Caco-2 (cell line): ENCODE measurements at regions not wholly inside any gene's neighbourhood (a gene's known extent, or its start where the extent isn't known, plus 50 kb on each side); places are given as distances from the start of the nearest gene placed in this dataset.

ENCODE experiments used
- BruUV-seq: library from RNA; stranded (reverse); fragments of 400-500 nt; replicated peaks from 2 replicates; lab custom pipeline; 2021; lab: Mats Ljungman, UMichigan
- CTCF ChIA-PET: fragments of 300-600 bp; sonication (Branson Sonifier 250); formaldehyde crosslinking; loops from one replicate; lab custom pipeline; 2022; ENCODE audit warnings: antibody characterized with exemption; lab: Charles Lee
- POLR2A ChIA-PET: fragments of 300-600 bp; sonication (Branson Sonifier 250); formaldehyde crosslinking; loops from one replicate; lab custom pipeline; 2022; ENCODE audit warnings: antibody characterized with exemption; lab: Charles Lee
- DNase-seq, 2 experiments: peaks; one replicate each; pipeline versions ENCODE4 v3.0.0 to v3.0.0-alpha.2; 2020 to 2022
- H3K27me3 ChIP-seq: replicated peaks from 2 replicates; pipeline ENCODE4 v1.6.0; 2011; ENCODE audit warnings: low read length; ENCODE audit not compliant: control insufficient read depth, insufficient read depth
- H3K36me3 ChIP-seq: 2 replicates; pipeline ENCODE4 v1.5.1; 2011; ENCODE audit warnings: low read length; ENCODE audit not compliant: control insufficient read depth, insufficient read depth
- H3K4me1 ChIP-seq: fragments of 250-450 bp; sonication (Bioruptor Pico); 2 replicates; pipeline ENCODE4 v1.5.1; 2020; ENCODE audit warnings: mild to moderate bottlenecking
- H3K4me3 ChIP-seq: 2 replicates; pipeline ENCODE4 v1.5.1; 2011; ENCODE audit warnings: low read depth, mild to moderate bottlenecking, control low read depth, low read length
- H3K9me3 ChIP-seq: fragments of 250-450 bp; sonication (Bioruptor Pico); 2 replicates; pipeline ENCODE4 v1.5.1; 2020; ENCODE audit warnings: mild to moderate bottlenecking, moderate library complexity
- H3K27ac Mint-ChIP-seq: one replicate; pipeline ENCODE4 v1.8.0; 2022; ENCODE audit warnings: mixed read lengths; ENCODE audit not compliant: unreplicated experiment
- H3K27me3 Mint-ChIP-seq: one replicate; pipeline ENCODE4 v1.8.0; 2022; ENCODE audit warnings: mixed read lengths; ENCODE audit not compliant: insufficient read depth, unreplicated experiment
- H3K36me3 Mint-ChIP-seq: one replicate; pipeline ENCODE4 v1.8.0; 2022; ENCODE audit warnings: mild to moderate bottlenecking, mixed read lengths; ENCODE audit not compliant: insufficient read depth, unreplicated experiment
- H3K4me1 Mint-ChIP-seq: one replicate; pipeline ENCODE4 v1.8.0; 2022; ENCODE audit warnings: low read depth, mixed read lengths; ENCODE audit not compliant: unreplicated experiment
- H3K4me3 Mint-ChIP-seq: one replicate; pipeline ENCODE4 v1.8.0; 2022; ENCODE audit warnings: mild to moderate bottlenecking, moderate library complexity, mixed read lengths; ENCODE audit not compliant: unreplicated experiment
- H3K9me3 Mint-ChIP-seq: one replicate; pipeline ENCODE4 v1.8.0; 2022; ENCODE audit warnings: mixed read lengths; ENCODE audit not compliant: unreplicated experiment
- CTCF ChIP-seq, 2 experiments: fragments of 200-600 bp in 1 of 2; IDR thresholded peaks; 1 replicate in 1 of 2; 2 replicates in 1 of 2; pipeline versions ENCODE4 v1.5.1 to v1.8.0; 2011 to 2022; ENCODE audit warnings: antibody characterized with exemption in 1 of 2, control low read depth in 1 of 2, inconsistent platforms in 1 of 2, low read depth in 1 of 2, low read length in 1 of 2, mild to moderate bottlenecking in 1 of 2, moderate library complexity in 1 of 2; ENCODE audit not compliant: insufficient read depth in 1 of 2, severe bottlenecking in 1 of 2, unreplicated experiment in 1 of 2
- intact Hi-C: fragments of 100-400 bp; cut with micrococcal nuclease; formaldehyde crosslinking; loops from one replicate; pipeline ENCODE4 v1.10.0; 2022; ENCODE audit not compliant: unreplicated experiment

DNA sequence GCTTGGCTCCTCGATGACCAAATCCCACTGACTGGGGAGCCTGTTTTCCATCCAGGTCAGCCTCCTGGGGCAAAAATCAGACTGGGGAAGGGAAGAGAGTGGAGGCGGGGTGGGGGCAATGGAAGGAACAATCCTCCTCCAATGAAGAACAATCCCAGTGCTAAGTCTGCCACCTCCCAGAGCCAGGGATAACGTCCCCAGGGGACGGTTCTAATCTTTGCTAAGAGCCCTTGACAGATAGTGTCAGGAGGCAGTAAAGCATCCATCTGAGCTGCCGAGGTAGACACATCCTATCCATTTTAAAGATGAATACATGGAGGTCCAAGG, 298.5 kb upstream of the MSX2 start:
- no peak overlapping the region for H3K4me3 Mint-ChIP-seq
- TF ChIP-seq CTCF (IDR thresholded peaks at IDR 0.05; ENCODE audit: insufficient read depth in 1 of 2, low read depth in 1 of 2, low read length in 1 of 2, severe bottlenecking in 1 of 2, unreplicated experiment in 1 of 2), result no peak
- BruUV-seq, result no TSS peak
- CTCF ChIA-PET, result interaction anchor here (1.0 kb wide), 1 partner anchor 309 kb away, joined by 5 read pairs; no protein-coding TSS in a partner anchor
- Histone ChIP-seq H3K27me3 (no peaks in the 10 kb centered on the region), H3K36me3 (no peaks in the 10 kb centered on the region), H3K4me1 (peaks cover 14% of the 10 kb centered on the region; the same call in 1 of the 2 replicates), H3K9me3 (no peaks in the 10 kb centered on the region), H3K4me3 (no peak overlapping the region)
- no peak for DNase-seq
- no peaks in the 10 kb centered on the region for H3K36me3 Mint-ChIP-seq
- no peaks in the 10 kb centered on the region for H3K27me3 Mint-ChIP-seq
- H3K9me3 Mint-ChIP-seq, result no peaks in the 10 kb centered on the region
- H3K27ac Mint-ChIP-seq, result no peak overlapping the region
- intact Hi-C loops, result loop anchor here (1.0 to 5.0 kb wide), 2 partner anchors 38 to 656 kb away; no protein-coding TSS in a partner anchor
- POLR2A ChIA-PET, result no interaction called here
- H3K4me1 Mint-ChIP-seq, result peaks cover 23% of the 10 kb centered on the region

DNA sequence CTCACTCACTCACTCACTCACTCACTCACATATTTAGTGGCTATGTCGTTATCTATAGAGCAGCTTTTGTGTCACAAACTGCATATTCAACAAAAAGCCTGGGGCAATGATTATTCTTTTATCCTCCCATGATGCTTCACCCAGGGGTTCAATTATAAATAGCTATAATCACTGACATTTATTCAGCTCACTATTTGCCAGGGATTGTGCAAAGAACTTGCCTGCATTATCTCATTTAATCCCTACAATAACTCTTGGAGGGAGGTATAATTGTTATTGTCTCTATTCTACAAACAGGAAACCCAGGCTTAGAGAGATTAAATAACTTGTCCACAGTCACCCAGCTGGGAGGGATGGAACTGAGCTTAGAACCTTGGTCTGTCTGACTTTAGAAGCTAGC, 298.0 kb upstream of the MSX2 start:
- POLR2A ChIA-PET, result no interaction called here
- peaks cover 21% of the 10 kb centered on the region for H3K4me1 Mint-ChIP-seq
- H3K36me3 ChIP-seq, result no peaks in the 10 kb centered on the region
- no peaks in the 10 kb centered on the region for H3K27me3 ChIP-seq
- no peak overlapping the region for H3K27ac Mint-ChIP-seq
- intact Hi-C loops, result loop anchor here (5.0 kb wide), 1 partner anchor 656 kb away; no protein-coding TSS in a partner anchor
- H3K9me3 Mint-ChIP-seq, result no peaks in the 10 kb centered on the region
- CTCF ChIA-PET, result no interaction called here
- no peak overlapping the region for H3K4me3 ChIP-seq
- peaks cover 14% of the 10 kb centered on the region; the same call in 1 of the 2 replicates for H3K4me1 ChIP-seq
- no peak for DNase-seq
- H3K9me3 ChIP-seq, result no peaks in the 10 kb centered on the region
- no TSS peak for BruUV-seq
- no peak overlapping the region for H3K4me3 Mint-ChIP-seq
- H3K27me3 Mint-ChIP-seq, result no peaks in the 10 kb centered on the region
- H3K36me3 Mint-ChIP-seq, result no peaks in the 10 kb centered on the region
- TF ChIP-seq CTCF (IDR thresholded peaks at IDR 0.05; ENCODE audit: insufficient read depth in 1 of 2, low read depth in 1 of 2, low read length in 1 of 2, severe bottlenecking in 1 of 2, unreplicated experiment in 1 of 2), result no peak

DNA sequence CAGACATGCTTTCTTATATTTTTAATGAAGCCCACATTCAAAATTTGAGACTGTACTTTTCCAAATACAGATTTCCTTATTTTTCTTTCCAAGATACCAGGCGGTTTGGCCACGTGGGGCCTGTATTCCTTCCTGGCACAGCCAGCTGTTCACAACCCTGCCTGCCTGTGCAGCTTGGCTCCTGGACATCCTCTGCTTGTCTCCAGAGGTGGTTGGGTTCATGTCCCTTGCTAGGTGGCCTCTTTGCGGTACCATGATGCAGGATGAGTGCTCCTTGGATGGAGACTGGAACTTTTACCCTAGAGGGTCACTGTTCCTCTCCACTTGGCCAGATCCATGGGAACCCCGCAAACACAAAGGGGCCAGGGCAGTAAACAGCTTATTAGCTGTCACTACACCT, 297.5 kb upstream of the MSX2 start:
- DNase-seq, result no peak
- H3K9me3 ChIP-seq, result no peaks in the 10 kb centered on the region
- POLR2A ChIA-PET, result no interaction called here
- peaks cover 19% of the 10 kb centered on the region; the same call in 1 of the 2 replicates for H3K4me1 ChIP-seq
- intact Hi-C loops, result loop anchor here (5.0 kb wide), 1 partner anchor 655 kb away; no protein-coding TSS in a partner anchor
- Mint-ChIP-seq H3K9me3 (no peaks in the 10 kb centered on the region), H3K4me1 (peaks cover 17% of the 10 kb centered on the region), H3K4me3 (no peak overlapping the region), H3K36me3 (no peaks in the 10 kb centered on the region), H3K27me3 (no peaks in the 10 kb centered on the region), H3K27ac (no peak overlapping the region)
- CTCF ChIA-PET, result no interaction called here
- H3K27me3 ChIP-seq, result no peaks in the 10 kb centered on the region
- no TSS peak for BruUV-seq
- no peak overlapping the region for H3K4me3 ChIP-seq
- no peak for TF ChIP-seq CTCF (IDR thresholded peaks at IDR 0.05; ENCODE audit: insufficient read depth in 1 of 2, low read depth in 1 of 2, low read length in 1 of 2, severe bottlenecking in 1 of 2, unreplicated experiment in 1 of 2)
- no peaks in the 10 kb centered on the region for H3K36me3 ChIP-seq
